NCI-H460 (cell line): ENCODE measurements at regions not wholly inside any gene's neighbourhood (a gene's known extent, or its start where the extent isn't known, plus 50 kb on each side); places are given as distances from the start of the nearest gene placed in this dataset.

Source experiments
- DNase-seq: peaks from one replicate; pipeline ENCODE4 v3.0.0-alpha.2; 2016; ENCODE audit warnings: low read depth; ENCODE audit errors: extremely low read depth

DNA sequence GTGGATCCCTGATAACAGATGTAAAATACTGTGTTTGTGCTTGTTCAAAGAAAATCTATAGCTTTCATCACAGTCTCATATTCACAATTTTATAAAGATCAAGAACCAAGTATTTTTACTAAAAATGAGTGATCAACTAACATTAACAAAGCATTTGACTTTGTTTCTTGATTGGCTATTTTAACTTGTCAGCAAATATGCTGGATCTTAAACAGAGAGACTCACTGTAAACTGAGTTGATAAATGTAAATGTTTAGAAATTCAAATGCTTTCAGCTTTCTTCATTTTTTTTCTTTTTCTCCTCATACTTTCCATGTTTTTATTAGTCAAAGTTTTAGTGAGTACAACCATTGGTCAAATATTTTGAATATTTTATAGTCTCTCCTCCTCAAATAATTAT is 923.0 kb upstream of the NR2F2 start:
- no peak for DNase-seq

GRCh38 chr15:95409211-95409610 is 921.3 kb upstream of the NR2F2 start:
- no peak for DNase-seq

GRCh38 chr15:95409626-95410310 is 920.7 kb upstream of the NR2F2 start:
- no peak for DNase-seq

- no peak for DNase-seq
Observed at GRCh38 chr15:95410757-95411156, 919.7 kb upstream of the NR2F2 start.

DNA sequence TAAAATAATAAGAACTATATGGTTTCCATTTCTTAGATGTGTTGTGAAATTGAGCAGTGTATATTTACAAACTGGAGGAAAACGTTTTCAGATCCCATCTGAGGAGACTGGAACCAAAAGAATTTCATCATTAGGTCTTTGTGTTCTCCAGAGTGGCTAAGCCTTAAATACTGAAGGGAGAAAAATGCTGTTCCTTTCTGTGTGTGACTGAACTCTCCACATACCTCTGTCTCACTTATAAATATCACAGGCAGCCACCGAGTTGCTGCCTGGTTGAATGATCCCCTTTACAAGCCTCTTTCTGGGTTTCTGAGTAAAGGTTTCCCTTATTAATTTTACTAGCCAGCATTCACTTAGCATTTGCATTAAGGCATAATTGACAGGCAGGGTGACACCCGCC is 913.9 kb upstream of the NR2F2 start:
- DNase-seq = no peak

DNA sequence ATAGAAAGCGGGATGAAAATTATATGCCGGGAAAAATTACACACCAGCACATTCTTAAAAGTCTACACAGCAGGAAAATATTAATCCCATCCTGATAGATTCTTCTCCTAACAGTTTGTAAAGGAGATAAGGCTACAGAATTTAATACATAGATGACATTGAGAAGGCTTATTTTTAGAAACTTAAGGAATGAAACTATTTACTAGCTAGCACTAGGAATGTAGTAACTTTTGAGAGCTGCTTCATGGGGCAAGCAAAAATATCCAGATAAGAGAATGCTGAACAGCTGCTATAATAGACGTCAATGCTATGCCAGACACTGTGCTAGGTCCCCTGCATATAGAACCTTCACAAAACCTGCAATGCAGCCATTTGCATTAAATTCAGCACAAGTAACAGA is 912.7 kb upstream of the NR2F2 start:
- no peak for DNase-seq

DNA sequence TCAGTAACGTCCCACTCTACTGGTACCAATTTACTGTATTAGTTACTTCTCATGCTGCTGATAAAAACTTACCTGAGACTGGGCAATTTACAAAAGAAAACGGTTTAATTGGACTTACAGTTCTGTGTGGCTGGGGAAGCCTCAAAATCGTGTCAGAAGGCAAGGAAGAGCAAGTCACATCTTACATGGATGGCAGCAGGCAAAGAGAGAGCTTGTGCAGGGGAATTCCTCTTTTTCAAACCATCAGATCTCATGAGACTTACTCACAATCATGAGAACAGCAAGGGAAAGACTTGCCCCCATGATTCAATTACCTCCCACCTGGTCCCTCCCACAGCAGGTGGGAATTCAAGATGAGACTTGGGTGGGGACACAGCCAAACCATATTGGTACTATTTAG is 908.2 kb upstream of the NR2F2 start:
- no peak for DNase-seq

- DNase-seq = no peak
Observed at GRCh38 chr15:95425859-95426258, 904.6 kb upstream of the NR2F2 start.

DNA sequence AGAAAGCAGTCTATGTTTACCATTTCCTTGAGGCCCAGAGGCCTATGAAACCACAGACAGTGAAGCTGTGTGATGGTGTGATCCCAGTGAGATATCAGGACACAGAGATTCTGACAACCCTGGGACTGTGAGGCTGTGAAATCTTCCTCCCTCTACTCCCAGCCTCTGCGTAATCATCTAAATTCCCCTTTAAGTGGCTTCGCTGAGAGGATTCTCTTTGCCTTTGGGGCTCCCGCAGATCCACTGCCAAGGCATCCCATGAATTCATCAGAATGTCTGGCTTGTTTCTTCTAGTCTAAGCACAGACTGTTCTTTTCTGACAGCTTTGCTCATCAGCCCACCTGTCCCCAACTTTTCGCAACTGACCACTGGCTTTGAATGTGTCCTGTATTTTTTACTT is 901.2 kb upstream of the NR2F2 start:
- no peak for DNase-seq

DNA sequence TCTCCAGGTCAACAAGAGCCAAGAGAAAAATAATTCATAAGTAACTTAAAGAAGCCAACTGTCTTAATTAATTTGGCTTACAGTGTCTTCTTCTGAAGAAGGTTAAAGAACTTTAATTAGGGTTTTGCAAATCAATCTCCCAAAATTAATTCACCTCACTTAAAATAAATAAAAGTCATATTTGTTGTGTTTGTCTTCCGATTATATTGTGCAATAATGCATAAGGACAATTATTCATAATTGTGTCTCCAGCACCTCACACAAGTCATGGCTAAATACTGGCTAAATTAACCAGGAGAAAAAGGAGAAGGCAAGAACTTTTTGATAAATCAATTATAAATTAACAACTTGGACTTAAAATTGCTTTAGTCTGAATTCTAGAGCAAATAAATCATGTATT is 899.0 kb upstream of the NR2F2 start:
- no peak for DNase-seq

- DNase-seq = no peak
Observed at GRCh38 chr15:95432878-95433405, 897.6 kb upstream of the NR2F2 start.

DNA sequence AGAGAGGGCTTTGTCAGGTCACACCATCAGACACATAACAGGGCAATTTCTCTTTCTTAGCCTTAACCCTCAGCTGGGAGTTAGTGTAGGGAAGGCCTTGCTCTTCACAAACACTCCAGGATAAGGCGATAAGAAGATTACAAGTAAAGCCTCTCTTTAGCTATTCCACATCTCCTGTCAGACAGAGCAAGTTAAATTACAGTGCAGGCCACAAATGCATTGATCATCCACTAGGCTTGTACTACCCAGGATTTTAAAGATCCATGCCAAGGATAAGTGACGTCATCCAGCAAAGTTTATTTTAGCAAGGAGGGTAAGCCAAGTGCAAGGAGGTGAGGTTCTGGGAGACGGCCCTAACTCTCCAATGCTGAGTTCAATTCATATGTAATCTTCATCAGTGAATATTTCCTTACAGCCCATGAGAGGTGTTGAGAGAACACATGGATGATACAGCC is 890.6 kb upstream of the NR2F2 start:
- DNase-seq = no peak

- DNase-seq = no peak
Observed at GRCh38 chr15:95440712-95441111, 889.8 kb upstream of the NR2F2 start.

DNA sequence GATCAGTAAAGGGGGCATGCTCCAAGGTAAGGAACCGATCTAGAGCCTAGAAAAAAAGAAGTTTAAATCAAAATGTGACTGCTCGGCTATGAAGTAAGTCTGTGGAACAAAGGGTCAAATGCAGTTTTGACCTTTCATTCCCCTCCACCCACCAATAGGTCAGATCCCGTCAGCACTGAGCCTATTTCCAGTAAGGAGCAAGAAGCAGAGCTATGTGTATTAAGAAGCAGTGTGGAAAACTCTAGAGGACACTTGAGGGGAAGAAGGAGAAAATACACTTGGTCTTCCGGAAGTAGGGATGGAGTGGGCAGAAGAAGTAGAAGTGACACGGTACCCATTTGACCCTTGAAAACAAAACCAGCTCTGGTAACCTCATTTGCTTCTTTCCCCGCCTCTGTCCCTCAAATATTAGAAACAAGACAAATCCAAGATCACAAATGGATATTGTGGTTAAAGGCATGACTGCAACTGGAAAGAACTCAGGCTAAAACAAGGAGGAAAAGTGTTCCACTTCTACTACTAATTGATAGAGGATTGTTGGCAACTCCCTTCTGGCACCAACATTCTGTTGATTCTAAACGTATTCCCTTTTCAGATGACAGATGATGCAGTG is 888.3 kb upstream of the NR2F2 start:
- DNase-seq = no peak

DNA sequence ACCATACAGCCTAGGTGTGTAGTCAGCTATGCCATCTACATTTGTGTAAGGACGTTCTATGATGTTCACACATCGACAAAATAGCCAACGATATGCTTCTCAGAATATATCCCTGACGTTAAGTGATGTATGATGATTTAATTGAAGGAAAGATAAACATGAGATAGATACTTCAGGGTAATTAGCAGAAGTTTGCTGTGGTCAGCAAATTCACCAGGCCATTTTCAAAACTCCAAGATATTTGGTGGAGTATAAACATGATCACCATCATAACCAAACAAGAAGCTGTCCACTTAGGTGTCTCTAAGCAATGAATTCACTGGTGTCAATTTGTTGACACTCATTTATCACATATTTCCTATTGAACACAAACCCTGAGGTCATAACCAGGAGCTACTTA is 885.6 kb upstream of the NR2F2 start:
- DNase-seq = no peak

GRCh38 chr15:95446854-95447253 is 883.6 kb upstream of the NR2F2 start:
- DNase-seq = no peak

DNA sequence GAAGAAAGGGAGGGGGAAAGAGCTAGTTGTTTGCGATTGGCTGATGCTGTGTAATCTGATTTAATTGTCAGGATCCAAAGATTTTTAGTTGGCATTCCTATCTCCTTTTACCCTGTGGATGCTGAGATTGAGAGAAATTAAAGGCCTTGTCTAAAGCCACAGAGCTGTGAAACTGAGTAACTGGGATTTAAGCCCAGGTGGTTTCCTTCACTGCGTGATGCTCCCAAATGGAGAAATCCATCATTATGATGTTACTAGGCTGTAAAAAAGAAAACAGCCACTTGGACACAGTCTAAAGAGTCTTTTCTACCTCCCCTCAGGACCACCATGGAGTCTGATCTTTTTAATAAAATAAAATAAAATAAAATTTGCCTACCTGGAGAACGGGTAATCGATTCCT is 883.0 kb upstream of the NR2F2 start:
- DNase-seq = no peak

DNA sequence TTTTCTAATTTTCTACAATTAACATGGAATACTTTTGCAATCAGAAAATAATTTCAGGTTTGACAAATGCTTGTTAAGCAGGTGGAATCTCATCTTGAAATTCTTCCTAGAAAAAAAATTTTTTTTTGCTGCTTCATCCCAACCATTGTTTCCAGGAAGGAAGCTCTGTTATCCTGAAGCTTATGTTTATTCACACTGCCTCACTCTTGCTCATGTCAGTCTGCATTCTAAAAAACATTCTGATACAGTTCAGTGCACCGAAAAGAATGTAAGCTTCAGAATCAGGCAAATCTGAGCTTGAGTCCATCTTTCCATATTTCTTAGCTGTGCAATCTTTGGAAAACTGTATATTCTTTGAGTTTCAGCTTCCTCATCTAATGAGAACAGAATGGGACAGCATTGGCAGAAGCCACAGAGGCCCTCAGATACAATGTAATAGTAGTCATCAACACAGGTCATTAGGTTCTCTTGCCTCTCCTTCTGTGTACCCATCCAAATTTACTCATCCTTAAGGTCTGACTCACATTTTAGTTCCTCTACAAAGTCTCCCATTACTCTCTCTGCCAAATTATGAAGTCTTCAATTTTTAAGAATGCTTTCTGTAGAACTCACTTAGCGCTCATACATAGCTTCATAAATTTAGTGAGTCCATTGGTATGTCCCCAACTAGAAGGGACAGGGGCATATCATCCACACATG is 881.8 kb upstream of the NR2F2 start:
- no peak for DNase-seq

DNA sequence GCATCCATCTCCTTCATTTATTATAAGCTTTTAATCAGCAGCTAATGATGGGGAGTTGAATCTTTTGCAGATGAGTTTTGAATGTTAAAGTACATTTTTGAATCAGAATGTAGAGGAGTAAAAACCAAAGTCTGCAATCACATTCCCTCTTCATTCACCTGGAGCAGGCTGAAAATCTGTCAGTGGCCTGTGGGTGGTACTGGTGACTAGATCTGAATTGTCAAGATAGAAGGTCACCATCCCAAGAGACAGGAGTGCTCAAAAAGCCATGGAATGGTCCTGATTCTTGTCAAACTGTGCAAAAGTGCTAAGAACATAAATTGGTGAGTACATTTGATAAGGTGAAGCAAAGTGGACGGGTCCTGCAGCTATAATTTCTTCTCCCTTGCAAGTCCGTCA is 881.3 kb upstream of the NR2F2 start:
- no peak for DNase-seq

- no peak for DNase-seq
Observed at GRCh38 chr15:95450413-95450812, 880.1 kb upstream of the NR2F2 start.

- DNase-seq = no peak
Observed at GRCh38 chr15:95451938-95452337, 878.6 kb upstream of the NR2F2 start.
